GM21786 (cell line): ENCODE measurements at regions not wholly inside any gene's neighbourhood (a gene's known extent, or its start where the extent isn't known, plus 50 kb on each side); places are given as distances from the start of the nearest gene placed in this dataset.
A peak's percentile ranks its signal among the peaks of the same experiment; 100 is the strongest.
"Not testable (repeated sequence)": the region's sequence is repeated elsewhere in the genome, so short reads cannot be mapped to it uniquely, and the experiment has no call there.

ENCODE experiments used
- ATAC-seq: cut with Tn5 transposase; IDR thresholded peaks from one replicate; pipeline ENCODE4 v1.9.1; 2021; ENCODE audit not compliant: unreplicated experiment

- no peak for ATAC-seq
Measured at GRCh38 chr11:82539669-82540068, 194.0 kb downstream of the FAM181B start.

- ATAC-seq: no peak
Measured at GRCh38 chr11:82536706-82537105, 197.0 kb downstream of the FAM181B start.

GRCh38 chr11:82533628-82534327, 199.9 kb downstream of the FAM181B start:
- ATAC-seq: no peak

DNA sequence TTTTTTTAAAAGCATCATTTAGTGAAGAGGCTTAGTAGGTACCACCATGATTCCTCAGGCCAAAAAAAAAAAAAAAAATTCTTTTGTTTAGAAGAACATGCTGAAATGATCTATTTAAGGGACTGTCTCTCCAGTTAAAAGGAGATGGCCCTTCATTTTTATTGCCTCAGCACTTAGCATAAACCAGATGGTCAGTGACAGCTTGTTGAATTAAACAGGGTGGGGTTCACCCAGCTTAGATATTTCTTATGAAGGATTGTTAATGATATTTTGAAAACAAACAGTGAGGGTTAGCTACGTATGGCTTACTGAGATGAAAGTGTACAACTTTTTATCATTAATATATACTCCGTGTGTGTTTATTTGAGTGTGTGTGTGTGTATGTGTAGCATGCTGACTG, 203.7 kb downstream of the FAM181B start:
- ATAC-seq: no peak

GRCh38 chr11:82527081-82527584, 206.5 kb downstream of the FAM181B start:
- no peak for ATAC-seq

- ATAC-seq: no peak
Measured at GRCh38 chr11:82523141-82523540, 210.5 kb downstream of the FAM181B start.

DNA sequence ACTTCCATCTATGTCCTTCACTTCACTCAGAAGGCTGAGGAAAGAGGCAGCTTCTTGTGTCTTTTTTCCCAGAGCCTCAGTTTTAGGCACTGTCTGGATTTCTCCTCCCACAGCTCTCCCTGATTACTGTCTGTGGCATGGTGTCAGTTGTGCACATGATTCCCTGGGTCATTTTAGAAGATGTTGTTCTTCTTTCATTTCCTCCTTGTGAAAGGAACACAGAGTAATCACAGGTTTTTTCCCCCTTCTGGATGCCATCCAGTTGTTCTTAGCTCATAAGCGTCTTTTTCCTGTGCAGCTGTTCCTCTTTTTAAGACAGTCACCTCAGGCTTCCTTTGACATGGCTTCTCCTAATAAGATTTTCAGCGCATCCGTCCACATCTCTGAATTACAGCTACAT, 212.2 kb downstream of the FAM181B start:
- no peak for ATAC-seq

DNA sequence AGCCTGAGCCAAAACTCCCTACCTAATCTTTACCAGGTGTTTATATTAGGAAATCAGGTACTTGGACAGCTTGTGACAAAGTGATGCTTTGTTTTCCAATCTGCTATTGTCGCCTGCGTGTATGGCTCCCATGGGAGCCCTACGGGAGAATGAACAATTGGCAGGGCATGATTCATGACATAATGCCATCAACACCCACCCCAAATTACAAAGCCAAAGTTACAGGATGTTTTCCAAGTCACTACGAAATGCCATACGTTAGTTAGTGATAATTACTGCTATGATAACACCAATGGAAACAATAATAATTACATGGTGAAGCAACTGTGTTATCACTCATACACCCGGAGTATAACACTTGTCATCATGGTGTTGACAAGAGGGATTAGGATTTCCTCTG, 226.4 kb downstream of the FAM181B start:
- no peak for ATAC-seq

DNA sequence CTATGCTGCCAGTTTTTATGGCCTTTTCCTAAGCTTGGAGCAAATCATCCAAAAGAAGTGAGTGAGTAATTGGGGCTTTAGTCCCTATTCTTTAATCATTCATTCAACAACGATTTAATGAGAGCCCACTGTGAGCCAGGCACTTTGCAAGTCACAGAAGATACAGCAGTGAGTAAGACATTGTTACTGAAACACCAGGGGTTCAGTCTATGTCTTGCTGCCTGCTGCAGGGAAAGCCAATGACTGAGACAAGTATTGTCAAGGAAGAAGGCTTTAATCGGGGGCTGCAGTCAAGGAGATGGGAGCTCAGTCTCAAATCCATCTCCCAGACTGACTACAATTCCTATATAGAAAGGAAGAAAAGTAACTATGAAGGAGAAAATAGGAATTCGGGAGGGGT, 228.3 kb downstream of the FAM181B start:
- ATAC-seq: no peak

DNA sequence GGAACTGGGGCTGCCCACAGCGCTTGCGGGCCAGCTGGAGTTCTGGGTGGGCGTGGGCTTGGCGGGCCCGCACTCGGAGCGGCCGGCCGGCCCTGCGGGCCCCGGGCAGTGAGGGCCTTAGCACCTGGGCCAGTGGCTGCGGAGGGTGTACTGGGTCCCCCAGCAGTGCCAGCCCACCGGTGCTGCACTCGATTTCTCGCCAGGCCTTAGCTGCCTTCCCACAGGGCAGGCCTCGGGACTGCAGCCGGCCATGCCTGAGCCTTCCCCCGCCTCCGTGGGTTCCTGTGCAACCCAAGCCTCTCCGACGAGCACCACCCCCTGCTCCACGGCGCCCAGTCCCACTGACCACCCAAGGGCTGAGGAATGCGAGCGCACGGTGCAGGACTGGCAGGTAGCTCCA, 232.5 kb downstream of the FAM181B start:
- ATAC-seq: not testable (repeated sequence)

- ATAC-seq: peak; percentile 68
Measured at GRCh38 chr11:82494988-82495432, 238.7 kb downstream of the FAM181B start.

GRCh38 chr11:82474876-82475275, 258.8 kb downstream of the FAM181B start:
- no peak for ATAC-seq

DNA sequence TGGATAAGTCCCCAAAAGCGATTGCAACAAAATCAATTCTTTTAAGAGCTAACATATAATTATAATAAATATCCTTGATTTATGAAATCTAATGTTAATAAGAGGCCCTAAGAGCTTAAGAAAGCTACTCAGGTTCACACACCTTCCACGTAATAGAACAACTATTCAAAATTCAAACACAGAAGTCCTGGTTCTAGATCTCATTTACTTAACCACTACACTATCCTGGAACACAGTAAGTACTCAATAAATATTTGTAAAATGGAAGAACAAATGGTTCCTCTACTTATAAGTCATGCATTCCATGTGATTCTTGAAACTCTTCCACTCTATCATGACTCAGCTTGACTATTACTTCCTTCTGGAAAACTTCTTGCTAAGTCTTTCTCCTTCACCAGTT, 268.2 kb downstream of the FAM181B start:
- ATAC-seq: no peak

- no peak for ATAC-seq
Measured at GRCh38 chr11:82462608-82463242, 270.9 kb downstream of the FAM181B start.

- no peak for ATAC-seq
Measured at GRCh38 chr11:82458761-82459160, 274.9 kb downstream of the FAM181B start.

DNA sequence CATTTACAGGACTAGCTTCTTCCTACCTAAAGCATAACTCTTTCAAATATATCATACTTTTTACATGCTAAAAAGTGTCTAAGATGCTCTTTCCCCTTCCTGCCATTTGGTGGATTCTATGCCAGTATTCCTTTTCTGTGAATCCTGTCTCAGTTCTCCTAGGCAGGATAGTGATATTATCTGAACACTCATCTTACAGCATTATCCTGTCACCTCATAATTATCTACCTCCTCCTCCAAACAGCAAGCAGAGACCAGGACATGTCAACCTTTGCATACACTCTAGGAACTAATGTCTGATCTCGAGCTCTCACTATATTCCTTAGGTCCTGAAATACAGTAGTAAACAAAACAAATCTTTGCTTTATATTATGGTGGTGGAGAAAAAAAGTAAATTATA, 275.5 kb downstream of the FAM181B start:
- ATAC-seq: no peak

- no peak for ATAC-seq
Measured at GRCh38 chr11:82450996-82451395, 282.7 kb downstream of the FAM181B start.

GRCh38 chr11:82406611-82407010, 327.1 kb downstream of the FAM181B start:
- no peak for ATAC-seq

- ATAC-seq: no peak
Measured at GRCh38 chr11:82405421-82405820, 328.2 kb downstream of the FAM181B start.

GRCh38 chr11:82404981-82405380, 328.7 kb downstream of the FAM181B start:
- no peak for ATAC-seq

- no peak for ATAC-seq
Measured at GRCh38 chr11:82403640-82404305, 329.9 kb downstream of the FAM181B start.

DNA sequence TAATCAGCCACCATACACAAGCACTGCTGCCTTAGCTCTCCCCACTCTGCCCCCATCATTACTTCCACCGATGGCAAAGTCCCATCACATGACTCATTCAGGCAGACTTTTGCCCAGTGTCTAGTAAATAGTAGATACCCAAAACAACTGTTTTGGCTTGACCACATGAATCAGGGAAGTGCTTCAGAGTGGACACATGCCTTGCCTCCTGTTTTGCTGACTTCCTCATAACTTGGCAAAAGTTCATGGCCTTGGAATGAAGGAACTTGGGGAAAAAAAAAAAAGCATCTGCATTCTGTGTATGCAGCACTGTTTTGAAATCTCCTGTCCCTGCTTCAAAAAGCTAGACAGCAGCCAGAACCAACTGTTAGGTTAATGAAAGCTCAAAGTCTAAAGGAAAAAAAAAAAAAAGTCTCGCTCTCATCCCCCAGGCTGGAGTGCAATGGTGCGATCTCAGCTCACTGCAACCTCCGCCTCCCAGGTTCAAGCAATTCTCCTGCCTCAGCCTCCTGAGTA, 335.3 kb downstream of the FAM181B start:
- ATAC-seq: no peak
